CD4-positive, alpha-beta T cell treated with Interleukin-21 for 1 hour (primary cell): ENCODE measurements at regions not wholly inside any gene's neighbourhood (a gene's known extent, or its start where the extent isn't known, plus 50 kb on each side); places are given as distances from the start of the nearest gene placed in this dataset.

Source experiments
- DNase-seq: peaks from one replicate; pipeline ENCODE4 v3.0.0-alpha.2; 2020

DNA sequence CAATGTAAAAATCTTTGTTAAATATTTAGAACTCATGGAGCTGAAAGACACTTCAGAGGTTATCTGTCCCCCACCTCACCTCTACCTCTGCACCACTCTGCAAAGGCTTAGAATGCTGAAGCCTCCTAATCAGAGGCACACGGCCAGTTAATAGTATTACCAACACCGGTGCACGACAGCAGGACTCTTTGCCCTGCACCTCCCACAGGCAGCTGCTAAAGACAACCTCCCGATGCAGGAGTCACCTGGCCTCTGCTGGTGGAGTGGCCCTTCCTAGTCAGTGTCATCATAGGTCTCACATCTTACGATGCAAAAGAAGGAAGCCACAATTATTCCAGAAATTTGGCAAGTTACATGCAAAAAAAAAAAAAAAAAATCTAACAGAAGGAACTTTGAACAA lies 66.6 kb upstream of the MGMT start:
- DNase-seq: no peak

DNA sequence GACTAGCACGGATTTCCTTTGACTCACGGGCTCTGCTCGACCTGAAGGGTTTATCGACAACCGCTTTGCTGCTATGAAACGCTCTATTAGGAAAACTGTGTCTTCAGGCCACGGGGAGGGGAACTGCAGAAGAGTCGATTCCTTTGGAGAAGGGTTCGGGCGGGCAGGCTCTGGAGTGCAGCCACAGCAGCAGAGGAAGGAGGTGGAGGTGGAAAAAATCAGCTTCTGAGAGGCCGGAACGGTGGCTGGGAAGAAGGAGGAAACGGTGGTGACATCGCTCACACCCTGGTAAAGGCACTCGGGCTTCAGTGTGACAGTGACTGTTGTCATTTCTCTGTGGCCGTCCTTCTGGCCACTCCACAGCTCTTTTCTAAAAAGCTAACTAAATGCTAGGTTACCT lies 64.6 kb upstream of the MGMT start:
- no peak for DNase-seq

DNA sequence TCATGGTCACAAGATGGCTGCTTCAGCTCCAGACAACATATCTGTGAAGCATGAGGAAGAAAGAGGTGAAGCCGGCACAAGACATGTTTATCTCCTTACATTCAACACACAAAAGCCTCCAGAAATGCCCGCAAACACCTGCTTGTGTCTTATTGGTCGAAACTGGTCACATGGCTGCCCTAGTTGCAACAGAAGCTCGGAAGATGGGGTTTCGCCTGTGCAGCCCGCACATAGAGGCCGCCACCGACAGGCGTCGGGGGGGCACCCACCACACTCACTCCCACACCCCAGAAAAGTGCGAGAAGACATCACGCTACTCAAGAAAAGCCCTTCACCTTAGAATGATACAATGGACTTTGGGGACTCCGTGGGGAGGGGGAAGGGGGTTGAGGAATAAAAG lies 63.0 kb upstream of the MGMT start:
- no peak for DNase-seq

DNA sequence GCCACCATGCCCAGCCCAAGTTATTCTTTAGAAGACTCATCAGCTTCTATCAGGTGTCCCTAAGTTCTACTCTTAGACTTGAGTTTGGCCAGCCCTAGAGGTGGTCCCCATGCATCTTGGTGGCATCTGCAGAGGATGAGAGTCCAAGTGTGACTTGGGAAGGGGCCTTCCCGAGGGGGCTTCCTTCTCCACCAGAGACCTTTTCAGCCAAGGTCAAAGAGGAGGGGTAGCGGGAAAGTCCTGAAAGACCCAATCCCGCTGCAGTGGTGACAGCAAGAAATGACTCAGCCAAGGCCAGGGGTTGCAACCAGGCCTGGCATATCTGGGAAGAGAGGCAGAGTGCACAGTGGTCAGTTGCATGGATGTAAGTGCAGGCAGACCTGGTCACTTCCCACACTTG lies 61.7 kb upstream of the MGMT start:
- DNase-seq: no peak

DNA sequence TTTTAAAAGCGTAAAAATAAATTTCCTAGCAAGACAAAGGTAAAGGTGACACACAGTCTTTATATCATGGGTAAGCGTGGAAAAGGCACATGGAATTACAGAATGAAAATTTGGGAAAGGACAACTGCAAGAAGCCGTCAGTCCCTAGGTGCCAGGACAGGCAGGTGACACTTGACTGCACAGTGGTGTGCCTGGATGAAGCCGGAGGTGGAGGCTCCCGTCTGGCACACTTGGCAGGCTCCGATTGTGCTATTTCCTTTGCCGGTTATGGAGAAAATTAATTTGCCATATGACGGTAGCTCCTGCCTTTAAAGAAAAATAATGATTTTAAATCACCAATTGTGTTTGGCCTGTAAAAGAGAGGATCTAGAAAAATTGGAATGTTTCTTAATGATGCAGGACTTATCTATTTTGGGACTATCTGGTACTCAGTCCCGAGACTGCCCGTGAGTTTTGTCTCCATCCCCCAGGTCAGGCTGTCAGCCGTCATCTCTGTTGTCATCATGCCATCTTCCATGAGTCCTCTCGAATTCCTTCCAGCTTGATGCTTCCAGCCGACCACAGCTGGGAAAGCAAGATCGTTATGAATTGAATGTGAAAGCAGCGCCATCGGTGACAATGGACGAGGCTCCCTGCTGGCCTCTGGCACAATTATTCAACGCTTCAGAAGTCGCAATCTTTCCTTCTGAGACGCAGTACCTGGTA lies 56.2 kb upstream of the MGMT start:
- DNase-seq: no peak

DNA sequence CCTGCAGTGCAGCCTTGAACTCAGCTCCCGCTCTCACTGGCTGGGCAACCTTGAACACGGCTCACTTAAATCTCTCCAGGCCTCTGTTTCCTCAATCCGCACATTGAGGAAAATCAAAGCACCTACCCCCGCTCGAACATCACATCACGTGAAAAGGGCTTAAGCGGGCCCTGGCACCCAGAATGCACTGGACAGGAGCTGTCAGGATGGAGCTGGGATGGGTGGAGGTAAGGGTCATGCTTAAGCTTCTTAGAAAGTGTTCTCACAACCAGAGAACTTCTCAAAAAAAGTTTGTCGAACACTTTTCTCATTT lies 55.7 kb upstream of the MGMT start:
- DNase-seq: no peak

DNA sequence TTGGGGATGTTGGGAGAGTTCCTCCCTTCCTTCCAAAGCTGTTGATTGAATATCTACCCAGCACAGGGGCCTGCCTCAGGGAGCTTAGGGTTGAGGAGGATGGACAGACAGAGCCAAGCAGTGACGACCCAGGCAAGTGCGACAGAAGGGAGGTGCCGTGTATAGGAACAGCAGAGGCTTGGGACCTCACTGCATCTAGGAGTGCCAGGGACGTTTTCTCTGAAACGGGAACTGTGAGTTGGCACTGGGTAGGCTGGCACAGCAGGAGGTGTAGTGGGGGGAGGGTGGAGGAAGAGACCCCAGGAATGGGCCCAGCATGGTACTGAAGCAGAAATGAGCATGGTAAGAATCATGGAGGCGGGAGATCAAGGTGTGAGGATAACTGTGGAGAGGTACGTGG lies 55.3 kb upstream of the MGMT start:
- DNase-seq: no peak

DNA sequence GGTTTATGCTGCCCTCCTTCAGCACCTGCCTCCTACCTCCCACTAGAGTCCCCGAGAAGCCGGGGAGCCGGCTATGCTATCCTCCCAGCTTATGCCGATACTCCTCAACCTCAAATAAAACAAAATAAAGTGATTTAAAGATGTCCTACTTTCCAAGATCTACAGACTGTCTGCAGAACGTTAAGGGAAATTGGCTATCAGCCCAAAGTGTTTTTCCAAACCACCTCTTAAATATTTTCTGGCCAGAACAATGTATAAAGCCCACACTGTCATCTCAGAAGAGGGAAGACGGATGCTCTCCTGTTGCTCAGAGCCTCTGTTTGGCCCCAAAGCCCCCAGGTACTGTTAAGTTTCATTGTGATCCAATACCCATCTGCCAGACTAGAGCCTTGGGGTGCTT lies 54.0 kb upstream of the MGMT start:
- DNase-seq: no peak

DNA sequence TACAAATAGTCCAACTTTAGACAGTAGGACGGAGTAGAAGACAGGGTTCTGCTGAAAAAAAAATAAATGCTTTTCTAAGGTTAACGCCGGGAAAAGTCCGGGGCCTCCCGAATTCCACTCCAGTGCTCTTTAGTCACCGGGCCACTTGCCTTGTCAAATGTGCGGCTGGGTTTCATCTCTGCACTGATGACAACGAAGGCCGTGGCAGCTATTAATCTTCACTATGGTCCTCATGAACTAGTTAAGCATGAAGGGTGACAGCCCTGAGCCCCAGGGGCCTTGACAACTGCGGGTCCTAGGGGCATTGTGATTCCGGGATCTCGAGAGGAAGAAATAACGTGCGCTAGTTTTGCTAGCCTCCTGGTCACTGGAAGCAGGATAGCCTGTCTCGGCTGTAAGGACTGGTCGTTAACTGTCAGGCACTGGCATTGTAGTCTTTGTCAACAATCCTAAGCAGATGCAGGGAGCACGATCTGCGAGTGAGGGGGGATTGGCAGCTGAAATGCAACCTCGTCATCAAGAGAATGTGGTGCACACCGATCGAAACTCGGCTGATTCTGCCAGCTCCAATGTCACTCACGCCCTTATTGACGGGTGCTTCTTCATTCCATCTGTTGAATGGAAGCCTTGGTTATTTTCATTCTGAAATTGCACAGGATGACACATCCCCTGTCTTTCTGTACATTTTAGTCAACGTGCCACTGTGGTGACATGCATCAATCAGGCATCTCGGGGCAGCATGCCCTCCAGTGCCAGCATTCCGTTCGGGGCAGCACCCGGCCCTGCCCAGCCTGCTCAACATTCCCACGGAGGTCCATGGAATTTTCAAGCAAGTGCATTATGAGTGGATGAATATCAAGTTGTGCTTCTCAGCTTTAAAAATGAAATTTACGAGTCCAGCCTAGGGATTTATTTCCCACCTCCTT lies 51.6 kb upstream of the MGMT start:
- DNase-seq: no peak

DNA sequence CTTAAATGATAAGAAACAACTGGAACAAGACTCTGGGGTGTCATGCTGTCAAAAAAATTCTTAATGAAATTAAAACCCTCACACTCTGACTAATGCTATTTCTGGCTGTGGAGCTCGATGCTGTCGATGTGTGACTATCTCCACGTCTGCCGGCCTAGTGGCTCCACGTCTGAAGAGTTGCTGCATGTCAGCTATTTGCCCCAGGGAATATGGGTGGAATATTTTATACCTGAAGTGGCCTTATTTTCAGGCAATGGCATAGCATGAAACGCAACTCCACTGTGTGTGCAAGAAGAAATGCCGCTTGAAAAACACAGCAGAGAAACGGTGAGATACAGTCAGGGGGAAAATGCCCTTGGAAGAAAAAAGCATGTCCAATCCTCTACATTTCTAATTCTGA lies 50.9 kb upstream of the MGMT start:
- DNase-seq: no peak

DNA sequence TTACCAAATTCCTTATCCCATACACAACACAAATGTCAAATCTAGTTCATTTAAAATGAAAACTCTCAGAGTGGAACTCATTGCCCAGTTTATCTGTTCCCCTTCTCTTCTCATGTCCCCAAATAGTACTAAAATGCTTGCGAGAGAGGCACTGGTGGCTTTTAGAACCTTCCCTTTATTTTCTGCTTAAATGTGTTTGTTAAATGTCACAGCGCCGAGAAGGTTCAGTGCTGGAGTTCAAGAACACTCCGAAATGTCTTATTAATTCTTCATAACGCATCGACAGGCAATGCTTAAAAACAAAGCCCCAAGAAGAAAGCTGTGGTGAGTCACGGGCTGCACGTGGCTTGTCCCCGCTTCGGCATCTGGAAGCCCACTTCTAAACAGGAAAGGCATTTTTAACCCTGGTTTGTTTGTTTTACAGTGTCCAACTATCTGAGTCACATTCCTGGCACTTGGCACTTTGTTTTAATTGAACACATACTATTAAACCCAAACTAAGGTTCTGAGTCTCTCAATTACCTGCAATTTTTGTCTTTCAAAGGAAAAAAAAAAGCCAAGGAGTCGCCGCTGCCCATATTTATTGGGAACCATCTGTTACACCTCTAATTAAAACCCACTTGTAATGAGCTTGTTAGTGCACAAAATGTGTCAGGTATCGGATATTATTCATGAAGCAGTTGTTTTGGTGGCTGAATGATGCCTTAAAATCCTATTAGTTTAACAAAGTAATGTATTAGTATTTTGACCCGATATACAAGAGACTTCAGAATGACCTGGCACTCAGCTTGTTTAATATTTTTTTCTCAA lies 49.9 kb upstream of the MGMT start:
- DNase-seq: no peak
